Skeletal muscle cell (primary cell): ENCODE measurements at regions not wholly inside any gene's neighbourhood (a gene's known extent, or its start where the extent isn't known, plus 50 kb on each side); places are given as distances from the start of the nearest gene placed in this dataset.
"Not testable (repeated sequence)": the region's sequence is repeated elsewhere in the genome, so short reads cannot be mapped to it uniquely, and the experiment has no call there.

Source experiments
- DNase-seq: peaks from one replicate; pipeline ENCODE4 v3.0.0-alpha.2; 2010; ENCODE audit warnings: low read depth
- H3K4me3 ChIP-seq: 2 replicates; pipeline ENCODE4 v1.5.1; 2011; ENCODE audit warnings: low read depth, mild to moderate bottlenecking, control low read depth, low read length, moderate library complexity

DNA sequence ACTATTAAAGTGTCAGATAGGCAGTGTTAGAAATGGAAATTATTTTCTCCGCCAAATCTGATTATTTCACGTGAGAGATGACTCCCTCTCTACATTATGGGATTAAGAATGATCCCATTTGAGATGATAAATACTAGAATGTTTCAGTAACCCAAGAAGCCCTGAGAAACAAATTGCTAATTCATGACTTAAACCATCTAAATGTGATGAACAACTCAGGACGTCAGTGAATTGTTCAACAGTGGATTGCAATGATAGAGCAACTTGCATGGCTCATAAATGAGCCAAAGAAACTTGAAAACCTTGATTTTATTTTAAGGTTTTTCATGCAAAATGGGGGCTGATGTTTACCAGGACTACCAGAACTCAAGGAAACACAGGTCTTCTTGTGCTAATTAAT, 350.5 kb upstream of the WWC1 start:
- no peak for DNase-seq
- H3K4me3 ChIP-seq = no peak overlapping the region

DNA sequence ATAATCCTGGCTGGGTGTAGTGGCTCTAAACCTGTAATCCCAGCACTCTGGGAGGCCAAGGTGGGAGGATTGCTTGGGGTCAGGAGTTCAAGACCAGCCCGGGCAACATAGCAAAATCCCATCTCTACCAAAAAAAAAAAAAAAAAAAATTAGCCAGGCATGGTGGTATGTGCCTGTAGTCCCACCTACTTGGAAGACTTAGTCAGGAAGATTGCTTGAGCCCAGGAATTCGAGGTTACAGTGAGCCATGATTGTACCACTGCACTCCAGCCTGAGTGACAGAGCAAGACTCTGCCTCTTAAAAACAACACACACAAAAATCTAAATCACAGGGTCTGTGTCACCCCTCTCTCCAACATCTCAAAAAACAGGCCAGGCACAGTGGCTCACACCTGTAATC, 349.9 kb upstream of the WWC1 start:
- not testable (repeated sequence) for DNase-seq, H3K4me3 ChIP-seq

DNA sequence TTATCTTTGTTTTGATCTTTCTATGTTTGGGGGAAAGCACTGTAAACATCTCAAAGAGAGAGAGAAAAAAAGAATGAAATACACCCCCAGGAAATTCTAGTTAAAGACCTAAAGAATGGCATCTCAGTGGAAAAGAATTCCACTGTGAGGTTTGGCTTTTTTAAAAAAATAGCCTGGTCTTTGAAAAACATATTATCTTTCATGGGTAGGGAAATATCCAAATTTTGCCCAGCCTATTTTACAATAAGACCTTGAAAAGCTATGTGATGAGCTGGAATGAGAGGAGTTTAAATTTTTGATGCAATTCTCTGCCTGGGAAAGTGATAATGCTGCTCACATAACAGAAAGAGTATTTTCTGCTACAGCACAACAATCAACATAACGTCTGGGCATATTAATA, 348.1 kb upstream of the WWC1 start:
- no peak for DNase-seq
- H3K4me3 ChIP-seq = no peak overlapping the region

DNA sequence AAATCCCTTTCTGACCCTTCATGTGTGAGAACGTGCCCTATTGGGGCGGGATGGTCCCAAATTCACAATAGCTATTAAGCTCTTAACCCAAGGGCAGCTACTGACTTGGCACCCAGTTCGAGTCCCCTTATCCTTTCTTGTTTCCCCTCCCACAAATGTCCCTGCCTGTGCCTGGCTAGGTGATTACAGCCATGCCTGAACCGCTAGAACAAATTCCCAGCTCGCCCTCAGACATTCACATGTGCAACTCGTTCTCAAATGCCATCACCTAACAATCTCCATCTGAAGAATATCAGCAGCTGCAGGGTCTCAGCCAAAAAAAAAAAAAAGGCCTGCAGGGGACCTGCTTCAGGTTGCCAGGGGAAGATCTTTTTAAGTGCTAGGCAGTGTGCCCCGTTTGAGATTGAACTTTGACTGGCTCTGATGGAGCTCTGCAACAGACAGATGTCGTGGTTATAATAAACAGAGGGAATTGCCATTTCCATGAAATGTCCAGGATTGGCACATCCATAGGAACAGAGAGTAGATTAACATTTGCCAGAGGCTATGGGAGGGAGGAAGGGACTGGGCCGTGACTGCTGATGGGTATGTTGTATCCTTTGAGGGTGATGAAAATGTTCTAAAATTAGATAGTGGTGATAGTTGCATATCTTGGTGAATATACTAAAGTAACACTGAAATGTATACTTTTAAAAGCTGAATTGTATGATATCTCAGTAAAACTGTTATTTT, 347.2 kb upstream of the WWC1 start:
- no peak for DNase-seq
- no peak overlapping the region for H3K4me3 ChIP-seq

DNA sequence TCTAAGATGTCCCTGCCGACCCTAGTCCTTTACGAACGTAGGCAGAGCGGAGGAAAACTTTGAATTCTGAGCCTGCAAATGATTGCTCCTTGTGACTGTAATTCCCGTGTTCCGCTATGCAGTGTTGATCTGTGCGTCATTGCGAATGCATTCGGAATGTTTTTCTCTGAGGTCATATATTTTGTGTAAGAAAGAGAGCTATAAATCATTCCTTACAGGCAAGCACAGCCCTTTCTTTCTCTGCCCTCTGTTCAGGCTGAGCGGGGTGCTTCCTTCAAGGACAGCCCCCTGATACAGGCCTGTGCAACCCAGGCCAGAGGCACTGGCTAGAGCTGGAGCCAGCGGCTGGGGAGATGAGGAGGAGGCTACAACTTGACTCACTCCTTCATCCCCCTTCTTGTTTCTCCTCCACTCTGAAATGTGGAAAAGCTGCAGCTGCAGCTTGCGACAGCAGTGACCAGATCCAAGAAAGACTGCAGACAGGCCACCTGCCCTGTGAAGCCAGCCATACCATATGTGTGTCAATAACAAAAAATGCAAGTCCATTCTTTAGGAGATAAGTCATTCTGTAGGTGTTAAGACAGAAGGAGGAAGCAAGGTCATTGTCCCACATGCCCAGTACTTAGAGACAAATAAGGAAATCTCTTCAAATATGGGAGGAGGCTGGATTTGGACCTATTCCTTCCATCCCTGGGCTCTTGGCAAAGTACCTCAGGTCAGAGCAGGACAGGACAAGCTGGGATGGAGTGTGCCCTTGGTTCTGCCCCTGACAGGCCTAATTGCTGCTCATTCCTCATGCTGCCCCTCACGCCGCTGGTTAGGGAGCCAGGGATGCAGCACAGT, 345.7 kb upstream of the WWC1 start:
- no peak overlapping the region for H3K4me3 ChIP-seq
- peak; percentile 97 for DNase-seq

DNA sequence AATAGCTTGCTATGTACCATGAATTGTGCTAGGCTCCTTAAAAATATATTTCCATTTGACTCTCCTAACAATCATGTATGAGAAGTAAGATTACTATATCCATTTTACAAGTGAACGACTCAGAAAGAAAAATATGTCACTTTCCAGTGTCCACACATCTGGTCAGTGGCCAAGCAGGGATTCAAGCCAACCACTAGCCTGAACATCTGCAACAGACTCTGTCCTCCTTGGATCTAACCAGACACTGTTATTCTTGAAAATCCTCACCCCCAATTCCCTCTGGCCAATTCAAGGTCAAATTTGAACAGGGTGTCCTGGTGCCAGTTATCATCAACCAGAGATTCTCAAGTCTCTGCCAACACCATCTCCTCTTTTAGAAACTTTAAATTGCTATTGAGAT, 344.1 kb upstream of the WWC1 start:
- no peak overlapping the region for H3K4me3 ChIP-seq
- no peak for DNase-seq

DNA sequence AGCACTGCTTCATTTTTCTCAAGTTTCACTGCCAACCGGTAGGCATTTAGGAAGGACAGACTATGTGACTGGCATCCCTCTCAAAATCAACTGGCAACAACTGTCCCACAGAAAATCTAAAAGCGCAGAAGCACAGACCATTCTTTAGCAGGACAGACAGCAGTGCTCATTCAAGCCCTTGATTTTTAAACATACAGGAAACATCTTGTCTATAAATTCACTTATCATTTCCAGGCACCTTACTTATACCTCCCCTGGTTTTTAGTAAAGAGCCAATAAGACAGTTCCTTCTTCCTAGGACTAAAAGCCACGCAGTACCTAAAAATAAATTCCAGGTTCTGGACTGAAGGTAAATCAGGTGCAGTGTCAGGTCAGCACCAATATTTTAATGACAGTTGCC, 343.2 kb upstream of the WWC1 start:
- no peak overlapping the region for H3K4me3 ChIP-seq
- no peak for DNase-seq

DNA sequence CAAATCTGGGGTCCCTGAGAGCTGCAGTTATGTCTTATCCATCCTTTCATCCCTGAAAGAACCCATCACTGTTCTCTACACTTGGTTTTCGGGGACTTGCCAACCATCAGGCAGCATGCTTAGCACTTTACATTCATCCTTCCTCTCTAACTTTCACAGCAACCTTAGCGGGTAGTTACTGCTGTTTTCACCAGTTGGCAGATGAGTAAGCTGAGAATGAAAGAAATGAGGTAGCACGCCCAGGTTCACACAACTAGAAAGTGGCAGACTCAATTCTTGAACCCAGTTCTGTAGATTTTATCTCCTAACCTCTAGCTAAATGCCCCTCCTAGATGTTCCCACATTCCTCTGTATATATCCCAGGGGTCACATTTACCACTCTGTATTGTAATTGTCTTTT, 342.0 kb upstream of the WWC1 start:
- no peak overlapping the region for H3K4me3 ChIP-seq
- no peak for DNase-seq

DNA sequence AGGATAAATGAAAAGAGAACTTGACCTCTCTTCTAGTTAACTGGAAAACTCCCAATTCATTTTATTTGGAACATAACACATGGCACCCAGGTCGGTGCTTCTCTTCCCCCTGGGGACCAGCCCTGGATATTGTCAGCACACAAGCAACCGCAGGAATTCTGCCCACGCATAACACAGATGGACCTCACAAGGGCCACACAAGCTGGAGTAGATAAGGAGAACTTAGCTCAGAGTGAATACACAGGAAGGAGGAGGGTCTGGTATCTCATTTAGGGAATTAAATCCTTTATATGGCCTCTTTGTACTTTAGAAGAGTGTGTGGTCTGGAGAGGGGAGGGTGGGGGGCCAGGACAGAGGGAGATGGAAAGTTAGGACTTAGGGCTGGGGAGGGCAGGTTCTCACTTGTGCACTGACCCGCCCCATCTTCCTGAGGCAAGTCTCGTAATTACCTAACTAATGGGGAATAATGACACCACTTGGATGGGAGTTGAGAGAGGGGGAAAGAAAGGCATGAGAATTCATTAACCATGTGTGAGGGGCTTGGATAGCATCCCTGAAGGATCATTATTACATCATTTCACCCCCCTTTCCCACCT, 341.2 kb upstream of the WWC1 start:
- no peak overlapping the region for H3K4me3 ChIP-seq
- peak; percentile 77 for DNase-seq

DNA sequence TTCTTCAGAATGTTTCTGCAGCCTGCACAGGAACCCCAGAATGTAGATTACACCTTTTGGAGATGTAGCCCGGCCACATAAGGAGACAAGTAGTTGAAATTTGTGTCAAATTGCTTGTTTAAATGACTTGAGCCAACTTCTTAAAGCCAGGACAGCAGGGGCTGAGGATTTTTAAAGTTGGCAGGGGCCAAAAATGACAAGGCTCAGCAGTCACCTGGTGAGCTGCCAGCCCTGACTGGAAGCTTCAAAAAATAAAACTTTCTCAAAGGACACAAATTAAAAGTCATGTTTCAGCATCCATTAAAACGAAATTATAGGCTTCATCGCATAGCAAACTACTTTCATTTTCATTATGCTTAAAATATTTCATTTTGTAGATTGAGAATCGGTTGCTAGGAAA, 340.3 kb upstream of the WWC1 start:
- H3K4me3 ChIP-seq = no peak overlapping the region

DNA sequence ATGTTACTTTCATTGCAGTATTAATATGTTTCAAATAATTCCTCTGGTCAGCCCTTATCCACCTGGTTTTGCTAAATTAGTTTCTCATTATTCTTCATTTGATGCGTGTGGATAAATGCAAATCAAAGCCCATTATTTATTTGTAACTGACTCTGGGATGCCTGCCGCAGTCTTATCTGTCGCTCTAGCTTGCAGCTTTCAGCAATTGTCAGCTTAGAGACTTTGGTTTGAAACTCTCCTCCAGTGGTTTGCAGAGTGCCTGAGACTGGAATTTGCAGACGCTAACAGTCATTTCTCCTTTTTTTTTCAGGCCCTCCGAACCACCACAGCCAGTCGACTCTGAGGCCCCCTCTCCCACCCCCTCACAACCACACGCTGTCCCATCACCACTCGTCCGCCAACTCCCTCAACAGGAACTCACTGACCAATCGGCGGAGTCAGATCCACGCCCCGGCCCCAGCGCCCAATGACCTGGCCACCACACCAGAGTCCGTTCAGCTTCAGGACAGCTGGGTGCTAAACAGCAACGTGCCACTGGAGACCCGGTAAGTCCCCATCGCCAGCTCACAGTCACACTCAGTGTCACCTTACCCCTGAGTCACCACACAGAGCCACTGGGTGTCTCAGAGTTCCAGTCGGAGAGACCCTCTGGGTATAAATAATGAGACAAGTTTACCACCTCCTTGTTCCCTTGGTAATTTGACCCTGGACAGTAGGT, 339.0 kb upstream of the WWC1 start:
- no peak overlapping the region for H3K4me3 ChIP-seq
- no peak for DNase-seq

More for the DNA sequence above, 340.3 kb upstream of the WWC1 start:
- no peak for DNase-seq

DNA sequence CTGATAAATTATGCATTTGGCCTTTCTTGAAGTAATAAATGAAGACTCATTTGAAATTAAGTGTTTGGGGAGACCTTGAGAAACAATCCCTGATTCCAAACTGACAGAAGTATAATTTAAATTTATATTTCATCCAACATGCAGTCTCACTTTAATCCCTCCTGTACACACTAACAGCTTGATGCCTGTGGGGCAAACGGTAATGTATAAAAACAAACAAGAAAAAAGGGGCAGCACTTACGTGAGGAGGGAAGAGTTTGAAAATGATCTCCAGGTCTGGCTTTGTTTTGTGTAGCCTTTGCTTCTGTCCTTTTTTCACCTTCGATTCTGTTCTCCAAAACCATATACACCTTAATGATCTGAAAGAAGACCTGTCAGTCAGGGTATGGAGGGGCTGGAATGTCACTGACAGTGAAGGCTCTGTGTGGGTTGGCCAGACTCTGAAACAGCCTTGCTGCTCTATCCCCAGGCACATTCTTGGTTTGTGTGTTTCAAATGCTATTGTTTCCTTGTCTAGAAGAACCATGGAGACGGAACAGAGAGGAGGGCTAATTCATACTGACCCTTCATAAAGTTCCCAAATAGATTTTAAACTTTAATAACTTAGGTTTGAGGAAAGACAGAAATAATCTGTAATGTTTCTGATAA, 338.2 kb upstream of the WWC1 start:
- no peak for DNase-seq
- no peak overlapping the region for H3K4me3 ChIP-seq

DNA sequence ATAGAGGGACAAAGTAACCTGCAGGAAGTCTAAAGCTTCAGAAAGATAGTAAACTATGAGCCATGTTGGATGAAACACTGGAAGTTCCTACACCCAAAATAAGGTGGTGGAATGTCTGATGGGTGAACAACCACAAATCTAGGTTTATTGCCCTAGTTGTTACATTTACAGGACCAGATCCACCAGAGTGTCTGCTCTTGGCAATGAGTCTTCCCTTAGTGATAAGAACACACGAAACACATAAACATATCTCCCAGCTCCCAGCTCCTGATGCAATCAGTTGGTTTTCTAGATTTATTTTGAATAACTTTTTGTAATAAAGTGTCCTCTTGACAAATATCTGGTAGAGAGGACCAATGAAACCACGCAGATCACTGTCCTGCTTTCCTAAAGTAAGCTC, 329.7 kb upstream of the WWC1 start:
- H3K4me3 ChIP-seq = no peak overlapping the region
- DNase-seq = no peak

DNA sequence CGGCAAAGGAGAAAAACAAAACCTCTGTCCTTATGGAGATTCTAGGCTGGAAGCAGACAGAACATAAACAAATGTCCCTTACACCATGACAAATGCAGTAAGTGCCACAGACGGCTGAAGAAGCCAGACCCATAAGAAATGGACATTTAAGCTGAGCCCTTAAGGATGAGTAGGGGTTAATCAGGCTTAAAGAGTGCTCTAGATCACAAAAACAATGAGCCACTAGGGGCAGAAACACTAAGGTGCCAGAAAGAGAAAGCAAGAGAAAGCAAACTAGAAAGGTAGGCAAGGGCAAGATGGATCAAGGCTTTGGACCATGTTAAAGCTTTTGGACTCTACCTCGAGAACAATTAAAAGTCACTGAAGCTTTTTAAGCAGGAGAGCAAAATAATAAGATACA, 326.9 kb upstream of the WWC1 start:
- DNase-seq = no peak
- no peak overlapping the region for H3K4me3 ChIP-seq

DNA sequence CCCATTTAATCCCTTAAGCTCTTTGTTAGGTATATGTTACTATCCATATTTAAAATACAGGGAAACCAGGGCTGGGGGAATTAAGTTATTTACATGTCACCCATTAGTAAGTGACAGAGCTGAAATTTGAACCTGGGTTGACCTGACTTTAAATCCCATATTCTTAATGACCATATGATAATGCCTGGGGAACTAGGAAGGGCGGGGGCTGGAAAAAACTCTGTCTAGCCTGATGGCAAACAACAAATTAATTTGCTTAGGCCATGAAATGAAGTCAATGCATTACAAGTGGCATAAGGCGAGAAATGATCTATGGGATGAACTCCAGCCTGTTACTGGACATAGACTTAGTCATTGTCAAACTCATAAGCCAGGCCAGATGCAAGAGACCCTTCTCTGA, 325.7 kb upstream of the WWC1 start:
- DNase-seq = no peak
- no peak overlapping the region for H3K4me3 ChIP-seq

DNA sequence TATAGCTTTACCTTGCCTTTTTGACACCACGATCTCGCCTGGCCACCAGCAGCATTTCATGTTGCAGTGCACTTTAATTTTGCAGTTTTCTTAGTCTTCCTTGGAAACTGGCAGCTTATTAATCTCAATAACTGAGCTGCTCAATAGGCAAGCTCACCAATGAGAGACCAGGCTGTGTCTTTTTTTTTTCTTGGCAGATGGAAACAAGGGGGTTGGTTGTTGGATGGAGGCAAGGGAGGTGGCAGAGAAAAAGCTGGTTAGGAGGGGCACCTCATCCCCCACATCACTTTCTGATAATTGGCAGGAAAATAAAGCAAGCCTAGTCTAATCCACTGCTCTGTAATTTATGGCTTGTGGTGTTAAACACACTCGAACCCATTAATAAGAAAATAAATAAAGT, 324.5 kb upstream of the WWC1 start:
- H3K4me3 ChIP-seq = no peak overlapping the region
- no peak for DNase-seq

DNA sequence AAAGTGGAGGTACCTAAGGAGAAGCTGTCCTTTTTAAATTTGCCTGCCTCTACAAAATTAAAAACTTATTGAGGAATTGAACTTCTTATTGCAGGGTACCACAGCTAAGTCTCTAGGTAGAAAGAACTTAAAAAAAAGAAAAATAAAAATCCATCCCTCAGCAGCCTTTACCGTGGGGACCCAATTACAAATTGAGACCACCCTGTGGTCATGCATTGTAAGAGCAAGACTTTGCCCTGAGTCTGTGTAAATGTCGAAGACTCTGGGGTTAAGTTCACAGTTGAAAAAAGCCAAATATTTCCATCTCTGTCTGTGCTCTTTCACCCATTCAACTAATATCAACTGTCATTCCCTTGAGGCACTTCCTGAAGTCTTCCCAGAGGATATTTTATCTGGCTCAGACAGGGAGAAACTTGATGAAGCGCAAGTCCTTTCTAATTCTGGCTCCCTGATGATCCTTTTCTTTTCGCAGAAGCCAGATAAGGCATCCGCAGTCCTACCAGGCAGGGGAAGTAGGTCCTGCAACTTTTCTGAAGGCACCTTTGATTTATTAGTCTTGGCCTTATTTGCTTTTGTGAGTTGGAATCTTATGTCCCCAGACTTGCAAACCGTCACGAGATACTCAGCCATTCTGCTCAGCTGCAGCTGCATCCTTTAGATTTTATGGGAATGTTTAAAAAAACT, 323.8 kb upstream of the WWC1 start:
- DNase-seq = no peak
- no peak overlapping the region for H3K4me3 ChIP-seq

DNA sequence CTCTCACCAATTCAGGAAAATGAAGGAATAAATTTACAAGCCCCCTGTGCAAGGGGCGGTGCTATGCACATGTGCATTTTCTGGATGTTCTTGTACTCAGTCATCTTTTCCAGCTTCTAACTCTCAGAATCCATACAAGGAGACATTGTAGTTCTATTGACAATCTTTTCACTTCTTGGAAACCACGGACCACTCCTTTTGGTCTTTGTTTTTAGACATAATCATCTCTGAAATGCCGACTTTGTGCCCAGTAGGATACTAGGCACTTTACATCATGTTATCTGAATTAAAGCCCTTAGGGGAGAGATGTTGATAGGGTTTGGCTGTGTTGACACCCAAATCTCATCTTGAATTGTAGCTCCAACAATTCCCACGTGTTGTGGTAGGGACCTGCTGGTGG, 322.6 kb upstream of the WWC1 start:
- no peak overlapping the region for H3K4me3 ChIP-seq
- DNase-seq = no peak

DNA sequence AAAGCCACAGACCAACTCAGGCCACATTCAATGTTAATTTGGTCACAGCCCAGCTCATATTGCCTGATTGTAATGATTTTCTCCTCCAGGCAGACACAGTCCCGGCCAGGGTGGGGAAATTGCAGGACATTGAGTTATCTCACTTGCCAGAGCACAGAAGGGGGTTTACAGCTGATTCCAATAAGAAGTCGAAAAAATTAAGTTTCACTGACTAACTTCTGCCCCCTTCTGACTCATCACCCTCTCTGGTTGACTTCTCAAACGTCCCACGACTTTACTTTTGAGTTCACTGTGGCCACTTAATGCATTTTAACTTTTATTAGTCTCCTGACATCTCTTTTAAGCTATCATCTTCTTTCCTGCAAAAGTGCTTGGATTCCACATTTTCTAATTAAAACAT, 321.4 kb upstream of the WWC1 start:
- no peak overlapping the region for H3K4me3 ChIP-seq
- DNase-seq = no peak
